ENCODE measurements at regions not wholly inside any gene's neighbourhood (a gene's known extent, or its start where the extent isn't known, plus 50 kb on each side); places are given as distances from the start of the nearest gene placed in this dataset.

GRCh38 chr2:220043990-220044335 lies 416.5 kb downstream of the SLC4A3 start:
- Histone ChIP-seq H3K14ac (ENCODE audit: insufficient read depth, low read length) (no peak overlapping the region), H3K56ac (ENCODE audit: insufficient read length, low read depth, low read length) (no peak overlapping the region), H2AFZ (ENCODE audit: low read length) (no peak overlapping the region), H4K8ac (replicated peaks; ENCODE audit: insufficient read length, low read depth, low read length) (no peak overlapping the region), H2BK5ac (ENCODE audit: insufficient read length, low read length) (no peak overlapping the region), H3K9me3 (ENCODE audit: control insufficient read depth, low read depth, low read length) (no peaks in the 10 kb centered on the region), H2AK5ac (ENCODE audit: insufficient read length, low read length) (no peak overlapping the region), H3K23me2 (ENCODE audit: insufficient read length, low read depth, low read length, poor library complexity, severe bottlenecking) (no peaks in the 10 kb centered on the region), H4K5ac (ENCODE audit: insufficient read length, low read depth, low read length) (no peak overlapping the region), H3K27me3 (ENCODE audit: insufficient read depth, low read length) (no peaks in the 10 kb centered on the region), H3K18ac (ENCODE audit: insufficient read length, low read depth, low read length) (no peak overlapping the region), H4K20me1 (ENCODE audit: control insufficient read depth, insufficient read depth, insufficient read length) (no peaks in the 10 kb centered on the region), H3K27ac (ENCODE audit: insufficient read length, low read depth, low read length) (no peak overlapping the region), H3K79me1 (ENCODE audit: insufficient read depth, low read depth, low read length, poor library complexity, severe bottlenecking) (no peaks in the 10 kb centered on the region), H3T11ph (ENCODE audit: low read length) (no peak overlapping the region), H3K4me1 (ENCODE audit: insufficient read depth, low read length) (no peaks in the 10 kb centered on the region; the same call in 1 of the 2 replicates), H3K4me2 (ENCODE audit: insufficient read depth, insufficient read length, low read length) (no peak overlapping the region), H4K91ac (ENCODE audit: insufficient read length, low read depth, low read length) (no peak overlapping the region), H2BK12ac (ENCODE audit: insufficient read length, low read depth, low read length) (no peak overlapping the region), H3K9ac (ENCODE audit: extremely low read depth, insufficient read length, low read length) (no peak overlapping the region), H2BK20ac (ENCODE audit: low read depth, low read length, poor library complexity, severe bottlenecking) (no peak overlapping the region), H2BK120ac (ENCODE audit: low read depth, low read length, poor library complexity, severe bottlenecking) (no peak overlapping the region), H2BK15ac (ENCODE audit: low read depth, low read length) (no peak overlapping the region), H3K79me2 (ENCODE audit: insufficient read depth, low read length) (no peaks in the 10 kb centered on the region), H3K23ac (ENCODE audit: insufficient read length, low read depth, low read length) (no peak overlapping the region), H3K4ac (ENCODE audit: low read depth, low read length) (no peak overlapping the region)
- no CpG with 5 or more reads among the region's 3 CpGs for WGBS (ENCODE audit: extremely low coverage, insufficient read length, low lambda C conversion rate)
- Mint-ChIP-seq H3K9me3 (no peaks in the 10 kb centered on the region), H3K27me3 (ENCODE audit: low read depth) (peaks cover 1% of the 10 kb centered on the region; the same call in 1 of the 2 replicates), H3K36me3 (ENCODE audit: insufficient read depth in 1 of 3, low read depth in 3 of 3) (no peaks in the 10 kb centered on the region), H3K4me3 (no peak overlapping the region), H3K27ac (no peak overlapping the region), H3K4me1 (peaks cover 24 to 31% of the 10 kb centered on the region in 2 experiments)
- TF ChIP-seq CTCF (conservative IDR thresholded peaks at IDR 0.05) = no peak
- DNase-seq = no peak
